SK-N-SH (cell line): ENCODE measurements at regions not wholly inside any gene's neighbourhood (a gene's known extent, or its start where the extent isn't known, plus 50 kb on each side); places are given as distances from the start of the nearest gene placed in this dataset.

ENCODE experiments used
- ELF1 ChIP-seq: IDR thresholded peaks from 2 replicates; pipeline ENCODE4 v1.4.0; 2012
- EZH2phosphoT487 ChIP-seq: fragments of 200-600 bp; sonication (generic); IDR thresholded peaks from 2 replicates; pipeline ENCODE4 v1.6.1; 2017; ENCODE audit warnings: low read depth, mixed run types, mild to moderate bottlenecking, antibody characterized with exemption, moderate library complexity, borderline replicate concordance
- FOSL2 ChIP-seq: IDR thresholded peaks from 2 replicates; pipeline ENCODE4 v1.4.0; 2012; ENCODE audit warnings: low read depth, mild to moderate bottlenecking, moderate library complexity, borderline replicate concordance
- FOXJ3 ChIP-seq: sonication (generic); formaldehyde crosslinking; IDR thresholded peaks from 2 replicates; pipeline ENCODE4 v1.5.1; 2020; ENCODE audit warnings: mild to moderate bottlenecking, missing genetic modification reagents
- IRF3 ChIP-seq: fragments of 150-350 bp; IDR thresholded peaks from 2 replicates; pipeline ENCODE4 v1.6.1; 2016; ENCODE audit warnings: mild to moderate bottlenecking, low read depth, low read length
- MAX ChIP-seq: IDR thresholded peaks from 2 replicates; pipeline ENCODE4 v1.4.0; 2012; ENCODE audit warnings: low read depth
- MXI1 ChIP-seq: IDR thresholded peaks from 2 replicates; pipeline ENCODE4 v1.6.1; 2012; ENCODE audit warnings: mild to moderate bottlenecking, low read depth, low read length, improper control_type of control experiment
- RFX5 ChIP-seq: IDR thresholded peaks from 2 replicates; pipeline ENCODE4 v1.6.1; 2012; ENCODE audit warnings: mild to moderate bottlenecking, improper control_type of control experiment, low read length
- SIN3A ChIP-seq: IDR thresholded peaks from 2 replicates; pipeline ENCODE4 v1.6.1; 2012; ENCODE audit warnings: low read depth, mild to moderate bottlenecking, low read length, moderate library complexity, borderline replicate concordance
- YY1 ChIP-seq: IDR thresholded peaks from 2 replicates; pipeline ENCODE4 v1.4.0; 2012; ENCODE audit warnings: low read depth, mild to moderate bottlenecking
- TF ChIP-seq, protein P1 (sequence below): IDR thresholded peaks from 2 replicates; pipeline ENCODE4 v1.6.1; 2012; ENCODE audit warnings: mild to moderate bottlenecking, low read depth, low read length, moderate library complexity
- TF ChIP-seq, protein P2 (sequence below): fragments of 200-600 bp; sonication (generic); IDR thresholded peaks from 2 replicates; pipeline ENCODE4 v1.6.1; 2017; ENCODE audit warnings: antibody characterized with exemption, mild to moderate bottlenecking, moderate library complexity
- TF ChIP-seq, protein P3 (sequence below): IDR thresholded peaks from 2 replicates; pipeline ENCODE4 v1.4.0; 2012; ENCODE audit warnings: low read depth, borderline replicate concordance

DNA sequence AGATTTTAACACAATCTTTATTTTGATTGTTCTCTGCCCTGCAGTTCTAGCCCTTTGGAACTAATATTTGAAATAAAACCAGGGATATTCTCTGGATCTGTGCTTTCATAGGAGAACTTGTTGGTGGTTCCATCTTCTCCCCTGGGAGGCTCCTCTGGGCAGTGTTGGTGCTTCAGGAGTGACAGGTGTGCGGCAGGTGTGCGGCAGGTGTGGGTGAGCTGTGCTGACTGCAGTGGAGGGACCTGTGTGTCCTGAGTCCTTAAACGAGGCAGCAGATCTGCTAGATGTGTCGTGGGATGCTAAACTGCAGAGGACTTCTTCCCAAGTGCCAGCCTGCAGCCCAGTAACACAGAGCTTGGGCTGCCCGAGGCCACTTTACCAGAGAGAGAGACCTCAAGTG lies 98.4 kb downstream of the LYZL1 start:
- TF ChIP-seq, protein P1, sequence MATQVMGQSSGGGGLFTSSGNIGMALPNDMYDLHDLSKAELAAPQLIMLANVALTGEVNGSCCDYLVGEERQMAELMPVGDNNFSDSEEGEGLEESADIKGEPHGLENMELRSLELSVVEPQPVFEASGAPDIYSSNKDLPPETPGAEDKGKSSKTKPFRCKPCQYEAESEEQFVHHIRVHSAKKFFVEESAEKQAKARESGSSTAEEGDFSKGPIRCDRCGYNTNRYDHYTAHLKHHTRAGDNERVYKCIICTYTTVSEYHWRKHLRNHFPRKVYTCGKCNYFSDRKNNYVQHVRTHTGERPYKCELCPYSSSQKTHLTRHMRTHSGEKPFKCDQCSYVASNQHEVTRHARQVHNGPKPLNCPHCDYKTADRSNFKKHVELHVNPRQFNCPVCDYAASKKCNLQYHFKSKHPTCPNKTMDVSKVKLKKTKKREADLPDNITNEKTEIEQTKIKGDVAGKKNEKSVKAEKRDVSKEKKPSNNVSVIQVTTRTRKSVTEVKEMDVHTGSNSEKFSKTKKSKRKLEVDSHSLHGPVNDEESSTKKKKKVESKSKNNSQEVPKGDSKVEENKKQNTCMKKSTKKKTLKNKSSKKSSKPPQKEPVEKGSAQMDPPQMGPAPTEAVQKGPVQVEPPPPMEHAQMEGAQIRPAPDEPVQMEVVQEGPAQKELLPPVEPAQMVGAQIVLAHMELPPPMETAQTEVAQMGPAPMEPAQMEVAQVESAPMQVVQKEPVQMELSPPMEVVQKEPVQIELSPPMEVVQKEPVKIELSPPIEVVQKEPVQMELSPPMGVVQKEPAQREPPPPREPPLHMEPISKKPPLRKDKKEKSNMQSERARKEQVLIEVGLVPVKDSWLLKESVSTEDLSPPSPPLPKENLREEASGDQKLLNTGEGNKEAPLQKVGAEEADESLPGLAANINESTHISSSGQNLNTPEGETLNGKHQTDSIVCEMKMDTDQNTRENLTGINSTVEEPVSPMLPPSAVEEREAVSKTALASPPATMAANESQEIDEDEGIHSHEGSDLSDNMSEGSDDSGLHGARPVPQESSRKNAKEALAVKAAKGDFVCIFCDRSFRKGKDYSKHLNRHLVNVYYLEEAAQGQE, result no peak
- TF ChIP-seq, protein P2, sequence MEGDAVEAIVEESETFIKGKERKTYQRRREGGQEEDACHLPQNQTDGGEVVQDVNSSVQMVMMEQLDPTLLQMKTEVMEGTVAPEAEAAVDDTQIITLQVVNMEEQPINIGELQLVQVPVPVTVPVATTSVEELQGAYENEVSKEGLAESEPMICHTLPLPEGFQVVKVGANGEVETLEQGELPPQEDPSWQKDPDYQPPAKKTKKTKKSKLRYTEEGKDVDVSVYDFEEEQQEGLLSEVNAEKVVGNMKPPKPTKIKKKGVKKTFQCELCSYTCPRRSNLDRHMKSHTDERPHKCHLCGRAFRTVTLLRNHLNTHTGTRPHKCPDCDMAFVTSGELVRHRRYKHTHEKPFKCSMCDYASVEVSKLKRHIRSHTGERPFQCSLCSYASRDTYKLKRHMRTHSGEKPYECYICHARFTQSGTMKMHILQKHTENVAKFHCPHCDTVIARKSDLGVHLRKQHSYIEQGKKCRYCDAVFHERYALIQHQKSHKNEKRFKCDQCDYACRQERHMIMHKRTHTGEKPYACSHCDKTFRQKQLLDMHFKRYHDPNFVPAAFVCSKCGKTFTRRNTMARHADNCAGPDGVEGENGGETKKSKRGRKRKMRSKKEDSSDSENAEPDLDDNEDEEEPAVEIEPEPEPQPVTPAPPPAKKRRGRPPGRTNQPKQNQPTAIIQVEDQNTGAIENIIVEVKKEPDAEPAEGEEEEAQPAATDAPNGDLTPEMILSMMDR, result no peak
- no peak for TF ChIP-seq MAX
- no peak for TF ChIP-seq IRF3
- TF ChIP-seq MXI1, result no peak
- TF ChIP-seq YY1, result no peak
- no peak for TF ChIP-seq ELF1
- TF ChIP-seq FOXJ3 (CRISPR knock-in tag), result no peak
- TF ChIP-seq, protein P3, sequence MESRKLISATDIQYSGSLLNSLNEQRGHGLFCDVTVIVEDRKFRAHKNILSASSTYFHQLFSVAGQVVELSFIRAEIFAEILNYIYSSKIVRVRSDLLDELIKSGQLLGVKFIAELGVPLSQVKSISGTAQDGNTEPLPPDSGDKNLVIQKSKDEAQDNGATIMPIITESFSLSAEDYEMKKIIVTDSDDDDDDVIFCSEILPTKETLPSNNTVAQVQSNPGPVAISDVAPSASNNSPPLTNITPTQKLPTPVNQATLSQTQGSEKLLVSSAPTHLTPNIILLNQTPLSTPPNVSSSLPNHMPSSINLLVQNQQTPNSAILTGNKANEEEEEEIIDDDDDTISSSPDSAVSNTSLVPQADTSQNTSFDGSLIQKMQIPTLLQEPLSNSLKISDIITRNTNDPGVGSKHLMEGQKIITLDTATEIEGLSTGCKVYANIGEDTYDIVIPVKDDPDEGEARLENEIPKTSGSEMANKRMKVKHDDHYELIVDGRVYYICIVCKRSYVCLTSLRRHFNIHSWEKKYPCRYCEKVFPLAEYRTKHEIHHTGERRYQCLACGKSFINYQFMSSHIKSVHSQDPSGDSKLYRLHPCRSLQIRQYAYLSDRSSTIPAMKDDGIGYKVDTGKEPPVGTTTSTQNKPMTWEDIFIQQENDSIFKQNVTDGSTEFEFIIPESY, result no peak
- no peak for TF ChIP-seq EZH2phosphoT487
- TF ChIP-seq RFX5, result no peak
- no peak for TF ChIP-seq FOSL2
- no peak for TF ChIP-seq SIN3A
